ENCODE measurements at regions not wholly inside any gene's neighbourhood (a gene's known extent, or its start where the extent isn't known, plus 50 kb on each side); places are given as distances from the start of the nearest gene placed in this dataset.

DNA sequence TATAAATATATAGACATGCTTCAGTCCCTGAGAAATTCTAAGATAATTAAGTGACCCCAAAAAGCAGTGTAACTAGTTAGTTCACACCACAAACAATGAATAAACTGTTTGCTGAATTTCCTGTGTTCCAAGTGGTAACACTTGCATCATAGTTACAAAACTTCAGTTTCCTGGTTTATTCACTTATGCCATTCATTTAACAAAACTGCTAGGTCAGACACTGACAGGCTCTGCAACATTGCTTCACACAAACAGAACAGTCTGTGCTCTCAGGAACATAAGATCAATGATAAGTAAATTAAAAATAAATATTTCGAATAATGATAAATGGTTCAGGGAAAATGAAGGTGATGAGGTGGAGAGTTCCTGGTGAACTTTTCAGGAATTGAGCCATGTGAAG, 133.3 kb upstream of the NAMPT start:
- H3K27ac ChIP-seq: peak overlapping the region; percentile 56 to 85 (median 77)
- peaks cover 1 to 61% (median 5%) of the 10 kb centered on the region in 4 donors for H3K4me1 ChIP-seq
- ATAC-seq (peak; percentile 53 to 69 (median 64)), DNase-seq (no peak)
- TF ChIP-seq POLR2A (IDR thresholded peaks at IDR 0.05): peak; percentile 76
- TF ChIP-seq, protein P1, sequence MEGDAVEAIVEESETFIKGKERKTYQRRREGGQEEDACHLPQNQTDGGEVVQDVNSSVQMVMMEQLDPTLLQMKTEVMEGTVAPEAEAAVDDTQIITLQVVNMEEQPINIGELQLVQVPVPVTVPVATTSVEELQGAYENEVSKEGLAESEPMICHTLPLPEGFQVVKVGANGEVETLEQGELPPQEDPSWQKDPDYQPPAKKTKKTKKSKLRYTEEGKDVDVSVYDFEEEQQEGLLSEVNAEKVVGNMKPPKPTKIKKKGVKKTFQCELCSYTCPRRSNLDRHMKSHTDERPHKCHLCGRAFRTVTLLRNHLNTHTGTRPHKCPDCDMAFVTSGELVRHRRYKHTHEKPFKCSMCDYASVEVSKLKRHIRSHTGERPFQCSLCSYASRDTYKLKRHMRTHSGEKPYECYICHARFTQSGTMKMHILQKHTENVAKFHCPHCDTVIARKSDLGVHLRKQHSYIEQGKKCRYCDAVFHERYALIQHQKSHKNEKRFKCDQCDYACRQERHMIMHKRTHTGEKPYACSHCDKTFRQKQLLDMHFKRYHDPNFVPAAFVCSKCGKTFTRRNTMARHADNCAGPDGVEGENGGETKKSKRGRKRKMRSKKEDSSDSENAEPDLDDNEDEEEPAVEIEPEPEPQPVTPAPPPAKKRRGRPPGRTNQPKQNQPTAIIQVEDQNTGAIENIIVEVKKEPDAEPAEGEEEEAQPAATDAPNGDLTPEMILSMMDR (IDR thresholded peaks at IDR 0.05): no peak
- intact Hi-C loops (cut with DNase I): no loop called here
- 0% methylated on average over 1 of the region's 1 CpG for WGBS (ENCODE audit: insufficient coverage, low coverage, low lambda C conversion rate, missing lambda C conversion rate)
- no peak overlapping the region for H3K4me3 ChIP-seq
- H3K9me3 ChIP-seq: no peaks in the 10 kb centered on the region
- H3K36me3 ChIP-seq: no peaks in the 10 kb centered on the region
- H3K27me3 ChIP-seq: no peaks in the 10 kb centered on the region

DNA sequence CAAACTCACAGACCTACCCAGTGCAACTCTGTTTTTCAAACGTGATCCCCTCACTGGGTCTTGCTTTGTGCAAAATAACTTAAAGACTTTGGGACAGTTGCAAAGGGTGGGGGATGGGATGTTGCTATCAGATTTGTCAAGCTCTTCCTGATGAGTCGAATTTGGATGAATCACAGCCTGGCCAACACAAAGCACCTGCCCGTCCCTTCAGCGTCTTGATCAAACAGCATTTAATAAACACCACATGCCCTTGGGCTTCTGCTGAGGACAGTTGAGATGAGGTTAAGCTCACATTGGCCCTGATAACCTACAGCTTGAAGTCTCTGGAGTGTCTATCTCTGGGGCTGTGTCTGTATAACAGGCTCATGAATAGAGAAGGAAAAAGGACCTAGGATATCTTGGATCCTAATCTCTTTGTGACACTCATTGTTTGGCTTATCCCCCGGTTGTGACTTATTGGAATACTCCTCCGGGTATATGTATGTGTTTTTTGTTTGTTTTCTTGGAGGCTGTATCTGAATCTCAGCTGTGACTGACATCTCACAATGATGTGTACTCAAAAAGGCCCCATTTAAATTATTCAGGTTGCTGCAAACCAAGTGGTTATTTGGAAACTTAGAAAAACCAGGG, 132.6 kb upstream of the NAMPT start:
- DNase-seq (peak in 2 of 3 donors; percentile 33 to 60), ATAC-seq (peak; percentile 55 to 66 (median 60))
- Histone ChIP-seq H3K36me3 (no peaks in the 10 kb centered on the region), H3K4me1 (peaks cover 1 to 61% (median 5%) of the 10 kb centered on the region in 4 donors), H3K27me3 (no peaks in the 10 kb centered on the region), H3K9me3 (no peaks in the 10 kb centered on the region), H3K27ac (peak overlapping the region; percentile 56 to 85 (median 77)), H3K4me3 (peak overlapping the region; percentile 14 to 30 (median 14))
- peak; percentile 68 for TF ChIP-seq POLR2A (IDR thresholded peaks at IDR 0.05)
- TF ChIP-seq, protein P1 (IDR thresholded peaks at IDR 0.05): no peak
- 30% methylated on average over 6 of the region's 6 CpGs for WGBS (ENCODE audit: insufficient coverage, low coverage, low lambda C conversion rate, missing lambda C conversion rate)
- intact Hi-C loops (cut with DNase I): no loop called here

DNA sequence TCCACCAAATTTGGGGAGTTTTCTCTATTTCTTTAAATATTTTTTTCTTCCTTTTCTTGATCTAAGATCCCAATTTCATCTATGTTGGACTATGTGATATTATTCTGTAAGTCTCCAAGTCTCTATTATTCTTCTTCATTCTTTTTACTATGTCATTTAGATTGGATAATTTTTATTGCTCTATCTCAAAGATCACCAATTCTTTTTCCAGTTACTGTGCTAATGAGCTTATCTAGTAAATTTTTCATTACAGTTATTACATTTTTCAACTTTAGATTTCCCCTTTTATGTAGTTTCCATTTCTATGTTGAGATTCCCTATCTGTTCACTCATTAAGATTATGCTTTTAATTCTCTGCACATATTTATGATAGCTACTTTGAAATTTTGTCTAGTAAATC, 131.6 kb upstream of the NAMPT start:
- no peak for DNase-seq
- ATAC-seq: no peak
- peaks cover 1 to 55% (median 5%) of the 10 kb centered on the region in 4 donors for H3K4me1 ChIP-seq
- no peaks in the 10 kb centered on the region for H3K36me3 ChIP-seq
- TF ChIP-seq POLR2A (IDR thresholded peaks at IDR 0.05): no peak
- TF ChIP-seq, protein P1 (IDR thresholded peaks at IDR 0.05): no peak
- intact Hi-C loops (cut with DNase I): no loop called here
- peak overlapping the region in 2 of 3 donors; percentile 14 to 30 for H3K4me3 ChIP-seq
- H3K27ac ChIP-seq: peak overlapping the region; percentile 56 to 85 (median 77)
- no peaks in the 10 kb centered on the region for H3K9me3 ChIP-seq
- H3K27me3 ChIP-seq: no peaks in the 10 kb centered on the region

DNA sequence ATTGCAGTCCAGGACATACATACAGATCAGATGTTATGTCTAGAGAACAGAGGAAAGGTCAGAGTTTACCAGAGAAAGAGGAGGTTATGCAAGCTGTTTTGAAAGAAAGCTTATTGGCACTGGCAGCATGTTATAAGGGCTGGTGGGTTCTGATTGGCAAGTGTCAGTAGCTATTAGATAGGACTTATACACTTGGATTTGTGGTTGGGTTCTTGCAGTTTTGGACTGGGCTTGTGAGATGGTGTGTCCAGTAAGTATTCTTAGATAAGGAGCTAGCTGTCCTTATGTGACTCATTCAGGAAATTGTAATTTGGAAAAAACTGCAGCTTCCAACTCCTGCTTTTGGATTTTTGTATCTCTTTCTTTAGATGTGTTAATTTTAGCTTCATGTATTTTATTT, 130.7 kb upstream of the NAMPT start:
- no peaks in the 10 kb centered on the region for H3K9me3 ChIP-seq
- peak overlapping the region in 1 of 3 donors; percentile 30 for H3K4me3 ChIP-seq
- peak overlapping the region; percentile 56 to 85 (median 77) for H3K27ac ChIP-seq
- H3K36me3 ChIP-seq: no peaks in the 10 kb centered on the region
- DNase-seq: no peak
- intact Hi-C loops (cut with DNase I): no loop called here
- peak; percentile 39 to 75 (median 58) for ATAC-seq
- TF ChIP-seq, protein P1 (IDR thresholded peaks at IDR 0.05): no peak
- TF ChIP-seq POLR2A (IDR thresholded peaks at IDR 0.05): peak; percentile 90
- H3K4me1 ChIP-seq: peaks cover 0 to 45% (median under 1%) of the 10 kb centered on the region in 4 donors
- no peaks in the 10 kb centered on the region for H3K27me3 ChIP-seq
